OCI-LY7 (cell line): ENCODE measurements at regions not wholly inside any gene's neighbourhood (a gene's known extent, or its start where the extent isn't known, plus 50 kb on each side); places are given as distances from the start of the nearest gene placed in this dataset.
"Not testable (repeated sequence)": the region's sequence is repeated elsewhere in the genome, so short reads cannot be mapped to it uniquely, and the experiment has no call there.

Experiments used
- BruUV-seq: library from RNA; stranded (reverse); fragments of 400-500 nt; replicated peaks from 2 replicates; lab custom pipeline; 2021; lab: Mats Ljungman, UMichigan
- CTCF ChIA-PET: fragments of 300-600 bp; sonication (Branson Sonifier 250); formaldehyde crosslinking; loops from one replicate; lab custom pipeline; 2022; ENCODE audit warnings: antibody characterized with exemption; ENCODE audit not compliant: unreplicated experiment; lab: Charles Lee
- POLR2A ChIA-PET: fragments of 300-600 bp; sonication (Branson Sonifier 250); formaldehyde crosslinking; loops from one replicate; lab custom pipeline; 2022; ENCODE audit warnings: antibody characterized with exemption; lab: Charles Lee
- DNase-seq: peaks from one replicate; pipeline ENCODE4 v3.0.0-alpha.2; 2015; ENCODE audit warnings: low spot score
- H2AFZ ChIP-seq: fragments of 200-600 bp; sonication (generic), shearing (Covaris generic); 2 replicates; pipeline ENCODE4 v1.6.1; 2014; ENCODE audit warnings: mild to moderate bottlenecking, antibody characterized with exemption, low read length, moderate library complexity
- H3K27ac ChIP-seq: fragments of 200-600 bp; sonication (generic); 2 replicates; pipeline ENCODE4 v1.5.1; 2014; ENCODE audit warnings: mixed run types, low read depth, mild to moderate bottlenecking, moderate library complexity, low read length, inconsistent platforms; ENCODE audit not compliant: poor library complexity, severe bottlenecking
- H3K36me3 ChIP-seq: fragments of 200-600 bp; sonication (generic); 2 replicates; pipeline ENCODE4 v1.6.1; 2014; ENCODE audit warnings: mild to moderate bottlenecking, antibody characterized with exemption, low read length, moderate library complexity, mixed read lengths; ENCODE audit not compliant: insufficient read depth
- H3K4me1 ChIP-seq: fragments of 200-600 bp; sonication (generic); 2 replicates; pipeline ENCODE4 v1.5.1; 2014; ENCODE audit warnings: mild to moderate bottlenecking, low read length; ENCODE audit not compliant: insufficient read depth, poor library complexity, severe bottlenecking
- H3K4me2 ChIP-seq: fragments of 200-600 bp; sonication (generic); 2 replicates; pipeline ENCODE4 v1.6.1; 2014; ENCODE audit warnings: mild to moderate bottlenecking, low read length
- H3K4me3 ChIP-seq: fragments of 200-600 bp; sonication (generic); 2 replicates; pipeline ENCODE4 v1.5.1; 2014; ENCODE audit warnings: mild to moderate bottlenecking, low read depth, low read length; ENCODE audit not compliant: poor library complexity, severe bottlenecking
- H3K79me2 ChIP-seq: fragments of 200-600 bp; sonication (generic); 2 replicates; pipeline ENCODE4 v1.6.1; 2016; ENCODE audit warnings: low read depth, mild to moderate bottlenecking, low read length, moderate library complexity, mixed read lengths; ENCODE audit not compliant: insufficient read depth
- H3K9me2 ChIP-seq: fragments of 200-600 bp; sonication (generic); 2 replicates; pipeline ENCODE4 v1.6.1; 2016; ENCODE audit warnings: mild to moderate bottlenecking, low read length, mixed read lengths; ENCODE audit not compliant: insufficient read depth
- H3K9me3 ChIP-seq: fragments of 200-600 bp; sonication (generic); 2 replicates; pipeline ENCODE4 v1.6.1; 2014; ENCODE audit warnings: mild to moderate bottlenecking, mixed run types, low read length, mixed read lengths
- H4K20me1 ChIP-seq: fragments of 200-600 bp; sonication (generic); 2 replicates; pipeline ENCODE4 v1.6.1; 2014; ENCODE audit warnings: mild to moderate bottlenecking, antibody characterized with exemption, low read length, moderate library complexity, mixed read lengths; ENCODE audit not compliant: insufficient read depth
- CTCF ChIP-seq: fragments of 200-600 bp; sonication (generic); conservative IDR thresholded peaks from 2 replicates; pipeline ENCODE4 v1.5.1; 2014; ENCODE audit warnings: mild to moderate bottlenecking, antibody characterized with exemption, low read length, moderate library complexity, mixed read lengths
- EZH2phosphoT487 ChIP-seq: fragments of 200-600 bp; sonication (generic); IDR thresholded peaks from 2 replicates; pipeline ENCODE4 v1.6.1; 2018; ENCODE audit warnings: low read depth, borderline replicate concordance, mild to moderate bottlenecking, mixed run types, antibody characterized with exemption, low read length, moderate library complexity, mixed read lengths
- intact Hi-C: fragments of 100-400 bp; cut with micrococcal nuclease; formaldehyde crosslinking; loops from one replicate; pipeline ENCODE4 v1.10.0; 2022; ENCODE audit not compliant: unreplicated experiment

GRCh38 chr10:64881257-64881656 lies 1360.1 kb downstream of the REEP3 start:
- no TSS peak for BruUV-seq
- POLR2A ChIA-PET = no interaction called here
- Histone ChIP-seq H3K79me2 (no peaks in the 10 kb centered on the region), H3K9me2 (no peaks in the 10 kb centered on the region), H4K20me1 (no peaks in the 10 kb centered on the region), H3K9me3 (no peaks in the 10 kb centered on the region), H3K36me3 (no peaks in the 10 kb centered on the region), H3K27ac (no peak overlapping the region), H3K4me3 (no peak overlapping the region), H3K4me2 (no peak overlapping the region), H2AFZ (no peak overlapping the region), H3K4me1 (no peaks in the 10 kb centered on the region)
- DNase-seq = no peak
- intact Hi-C loops = no loop called here
- CTCF ChIA-PET = no interaction called here
- TF ChIP-seq EZH2phosphoT487 (no peak), CTCF (no peak)

GRCh38 chr10:64896582-64896981 lies 1375.4 kb downstream of the REEP3 start:
- ChIA-PET POLR2A (interaction anchor here (0.6 kb wide), 1 partner anchor 32 kb away, joined by 3 read pairs; no protein-coding TSS in a partner anchor), CTCF (no interaction called here)
- DNase-seq = no peak
- Histone ChIP-seq H3K27ac (no peak overlapping the region), H3K4me3 (no peak overlapping the region), H3K9me3 (no peaks in the 10 kb centered on the region), H3K4me1 (no peaks in the 10 kb centered on the region), H3K36me3 (no peaks in the 10 kb centered on the region), H2AFZ (no peak overlapping the region), H3K9me2 (no peaks in the 10 kb centered on the region), H3K4me2 (no peak overlapping the region), H3K79me2 (no peaks in the 10 kb centered on the region), H4K20me1 (no peaks in the 10 kb centered on the region)
- intact Hi-C loops = no loop called here
- TF ChIP-seq EZH2phosphoT487 = no peak
- TF ChIP-seq CTCF = no peak
- no TSS peak for BruUV-seq

DNA sequence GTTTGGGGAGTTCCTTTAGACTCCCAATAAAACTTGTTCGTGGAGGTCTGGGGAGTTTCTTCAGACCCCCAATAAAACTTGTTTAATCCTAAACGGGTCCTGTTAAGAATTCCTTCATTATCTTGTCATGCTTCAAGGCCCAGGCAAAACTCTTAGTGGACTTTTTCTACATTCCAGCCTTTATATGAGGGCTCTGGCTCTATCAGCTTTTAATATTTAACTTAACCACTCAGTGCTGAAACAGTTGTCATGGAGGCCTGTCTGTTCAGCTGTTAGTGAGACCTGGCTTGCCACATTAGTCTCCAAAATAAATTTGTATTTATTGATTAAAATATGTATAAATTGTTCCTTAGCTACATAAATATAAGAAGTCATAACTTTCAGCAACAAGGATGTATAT lies 1385.1 kb downstream of the REEP3 start:
- H3K4me3 ChIP-seq, H3K9me2 ChIP-seq, H3K27ac ChIP-seq, BruUV-seq, H3K36me3 ChIP-seq, intact Hi-C loops, H3K4me2 ChIP-seq, H2AFZ ChIP-seq, H4K20me1 ChIP-seq, H3K9me3 ChIP-seq, H3K79me2 ChIP-seq, CTCF ChIA-PET, POLR2A ChIA-PET, DNase-seq, H3K4me1 ChIP-seq: not testable (repeated sequence)

DNA sequence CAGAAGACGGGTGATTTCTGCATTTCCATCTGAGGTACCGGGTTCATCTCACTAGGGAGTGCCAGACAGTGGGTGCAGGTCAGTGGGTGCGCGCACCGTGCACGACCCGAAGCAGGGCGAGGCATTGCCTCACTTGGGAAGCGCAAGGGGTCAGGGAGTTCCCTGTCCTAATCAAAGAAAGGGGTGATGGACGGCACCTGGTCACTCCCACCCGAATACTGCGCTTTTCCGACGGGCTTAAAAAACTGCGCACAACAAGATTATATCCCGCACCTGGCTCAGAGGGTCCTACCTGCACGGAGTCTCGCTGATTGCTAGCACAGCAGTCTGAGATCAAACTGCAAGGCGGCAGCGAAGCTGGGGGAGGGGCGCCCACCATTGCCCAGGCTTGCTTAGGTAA lies 1403.1 kb downstream of the REEP3 start:
- H4K20me1 ChIP-seq, DNase-seq, H3K4me3 ChIP-seq, H3K36me3 ChIP-seq, H2AFZ ChIP-seq, H3K79me2 ChIP-seq, H3K9me3 ChIP-seq, CTCF ChIA-PET, BruUV-seq, H3K4me1 ChIP-seq, H3K27ac ChIP-seq, H3K9me2 ChIP-seq, H3K4me2 ChIP-seq, intact Hi-C loops: not testable (repeated sequence)
- POLR2A ChIA-PET = interaction anchor here (0.5 kb wide), 1 partner anchor 503 kb away, joined by 3 read pairs; no protein-coding TSS in a partner anchor
